Pancreas (tissue), 10 donors: ENCODE measurements at regions not wholly inside any gene's neighbourhood (a gene's known extent, or its start where the extent isn't known, plus 50 kb on each side); places are given as distances from the start of the nearest gene placed in this dataset.

Source experiments
- ATAC-seq, 4 donors: fragments of 200-7000 bp; cut with Tn5 transposase; one replicate each; pipeline versions ENCODE4 v1.8.0 to v1.9.1; 2020; ENCODE audit warnings: mild to moderate bottlenecking in 4 of 4, moderate library complexity in 4 of 4
- DNase-seq, 6 donors: peaks; one replicate each; pipeline ENCODE4 v3.0.0-alpha.2; 2020
- FAIRE-seq: peaks from 2 replicates; lab custom pipeline; 2012; peaks lifted over from hg19 to GRCh38; lab: Jason Lieb, UNC
- H3K27ac ChIP-seq, 4 donors: fragments of 200-600 bp; sonication (generic); 1 replicate in 3 of 4; 2 replicates in 1 of 4; pipeline versions ENCODE4 v1.5.0 to v1.8.0; 2020
- H3K27me3 ChIP-seq, 4 donors: fragments of 200-600 bp; one replicate each; pipeline ENCODE4 v1.8.0; 2021
- H3K36me3 ChIP-seq, 3 donors: fragments of 200-600 bp; sonication (generic) in 1 of 3; one replicate each; pipeline versions ENCODE4 v1.5.0 to v1.8.0; 2020 to 2021
- H3K4me1 ChIP-seq, 3 donors: fragments of 200-600 bp; one replicate each; pipeline ENCODE4 v1.8.0; 2021
- H3K4me3 ChIP-seq, 4 donors: fragments of 200-600 bp; sonication (generic) in 2 of 4; one replicate each; pipeline versions ENCODE4 v1.5.0 to v1.8.0; 2020 to 2021
- H3K9me3 ChIP-seq, 4 donors: fragments of 200-600 bp; one replicate each; pipeline ENCODE4 v1.8.0; 2021
- WGBS, 2 donors: extraction: QIAGEN DNeasy Blood & Tissue Kit; methylation state at CpG; one replicate each; pipeline ENCODE4 v1.1.7; 2013; 5-methylcytosine and 5-hydroxymethylcytosine counted together
- intact Hi-C, 3 donors: fragments of 100-400 bp; cut with DNase I; formaldehyde crosslinking; loops; one replicate each; pipeline versions ENCODE4 v1.11.1 to v1.14.2; 2022
- TF ChIP-seq, protein P1 (sequence below), 4 donors: fragments of 200-600 bp; sonication (generic) in 3 of 4; IDR thresholded peaks; one replicate each; pipeline versions ENCODE4 v1.5.0 to v1.8.0; 2021; ENCODE audit warnings: antibody characterized with exemption in 4 of 4
- donor health status: healthy with polysubstance abuse.
- donor health status: DM: no; HTN: no; CAD: no; lungs with moderate emphysema.
- donor health status: DM: no; HTN: no; CAD: no.
- donor health status: control.
- donor health status: control.
- donor health status: Bipolar disorder and iron deficiency.
- donor health status: DM: yes; HTN: yes; CAD: no.
- donor health status: DM: no; HTN: no; CAD: no.
- donor health status: DM: no; HTN: no; CAD: no.
- donor health status: DM: yes; HTN: yes; CAD: no.

GRCh38 chr12:114821570-114821969, 137.6 kb upstream of the TBX3 start:
- no peaks in the 10 kb centered on the region for H3K36me3 ChIP-seq
- 37 to 52% methylated on average over 3 of the region's 3 CpGs for WGBS, 2 donors

GRCh38 chr12:114820796-114821195, 136.8 kb upstream of the TBX3 start:
- Histone ChIP-seq H3K27me3 (no peaks in the 10 kb centered on the region), H3K4me3 (no peak overlapping the region), H3K4me1 (no peaks in the 10 kb centered on the region), H3K9me3 (no peaks in the 10 kb centered on the region), H3K36me3 (no peaks in the 10 kb centered on the region), H3K27ac (no peak overlapping the region)
- ATAC-seq, result no peak
- no peak for DNase-seq
- no peak for FAIRE-seq
- 46 to 57% methylated on average over 5 of the region's 5 CpGs for WGBS, 2 donors
- TF ChIP-seq, protein P1, sequence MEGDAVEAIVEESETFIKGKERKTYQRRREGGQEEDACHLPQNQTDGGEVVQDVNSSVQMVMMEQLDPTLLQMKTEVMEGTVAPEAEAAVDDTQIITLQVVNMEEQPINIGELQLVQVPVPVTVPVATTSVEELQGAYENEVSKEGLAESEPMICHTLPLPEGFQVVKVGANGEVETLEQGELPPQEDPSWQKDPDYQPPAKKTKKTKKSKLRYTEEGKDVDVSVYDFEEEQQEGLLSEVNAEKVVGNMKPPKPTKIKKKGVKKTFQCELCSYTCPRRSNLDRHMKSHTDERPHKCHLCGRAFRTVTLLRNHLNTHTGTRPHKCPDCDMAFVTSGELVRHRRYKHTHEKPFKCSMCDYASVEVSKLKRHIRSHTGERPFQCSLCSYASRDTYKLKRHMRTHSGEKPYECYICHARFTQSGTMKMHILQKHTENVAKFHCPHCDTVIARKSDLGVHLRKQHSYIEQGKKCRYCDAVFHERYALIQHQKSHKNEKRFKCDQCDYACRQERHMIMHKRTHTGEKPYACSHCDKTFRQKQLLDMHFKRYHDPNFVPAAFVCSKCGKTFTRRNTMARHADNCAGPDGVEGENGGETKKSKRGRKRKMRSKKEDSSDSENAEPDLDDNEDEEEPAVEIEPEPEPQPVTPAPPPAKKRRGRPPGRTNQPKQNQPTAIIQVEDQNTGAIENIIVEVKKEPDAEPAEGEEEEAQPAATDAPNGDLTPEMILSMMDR (IDR thresholded peaks at IDR 0.05), result no peak
- intact Hi-C loops, result no loop called here

More at GRCh38 chr12:114821570-114821969, 137.6 kb upstream of the TBX3 start:
- TF ChIP-seq, protein P1 (IDR thresholded peaks at IDR 0.05), result no peak
- Histone ChIP-seq H3K27ac (no peak overlapping the region), H3K27me3 (no peaks in the 10 kb centered on the region), H3K4me3 (no peak overlapping the region), H3K4me1 (no peaks in the 10 kb centered on the region), H3K9me3 (no peaks in the 10 kb centered on the region)
- ATAC-seq (no peak), DNase-seq (no peak), FAIRE-seq (no peak)
- intact Hi-C loops, result no loop called here

DNA sequence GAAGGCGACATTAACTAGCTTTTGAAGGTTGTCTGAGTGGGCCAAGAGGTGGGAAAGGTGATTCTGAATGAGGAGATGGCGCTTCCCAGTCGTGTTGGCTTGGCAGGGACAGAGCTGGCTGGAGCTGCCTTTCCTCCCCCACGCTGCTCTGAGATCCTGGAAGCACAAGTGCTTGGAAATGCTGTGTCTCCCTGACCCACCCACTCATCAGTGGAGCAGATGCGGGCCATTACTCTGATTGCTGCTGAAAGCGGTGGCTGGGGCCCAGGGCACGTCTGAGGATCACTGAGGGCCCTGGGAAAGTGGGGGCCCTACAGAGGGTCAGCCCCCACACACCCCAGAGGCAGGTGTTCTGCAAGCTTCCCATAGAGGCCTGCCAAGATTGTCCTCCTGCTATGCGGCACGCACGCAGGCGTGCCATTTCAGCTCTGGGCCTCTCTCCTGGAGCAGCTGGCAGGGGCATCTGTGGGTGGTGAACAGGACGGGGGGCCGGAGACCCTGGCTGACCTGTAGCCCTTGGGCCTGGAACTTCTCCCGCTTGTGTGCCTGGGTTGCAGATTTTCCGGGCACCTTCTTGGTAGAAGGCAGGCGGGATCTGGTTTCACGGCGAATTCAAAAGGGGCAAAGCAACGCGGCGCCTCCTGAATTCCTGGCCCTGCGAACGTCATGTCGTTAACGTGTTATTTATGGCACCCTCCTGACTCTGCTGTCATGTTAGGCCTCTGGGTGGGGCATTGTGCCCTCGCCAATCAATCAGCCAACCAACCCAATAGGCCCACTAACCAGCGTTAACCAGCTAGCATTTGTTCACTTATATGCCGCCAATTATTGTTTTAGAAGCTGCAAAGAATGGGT, 133.8 kb upstream of the TBX3 start:
- no peak for ATAC-seq
- no peak for DNase-seq
- intact Hi-C loops, result no loop called here
- no peaks in the 10 kb centered on the region for H3K36me3 ChIP-seq
- H3K27me3 ChIP-seq, result peaks cover 0 to 8% (median 0%) of the 10 kb centered on the region in 4 donors
- TF ChIP-seq, protein P1 (IDR thresholded peaks at IDR 0.05), result no peak
- no peaks in the 10 kb centered on the region for H3K9me3 ChIP-seq
- H3K4me1 ChIP-seq, result no peaks in the 10 kb centered on the region
- H3K4me3 ChIP-seq, result no peak overlapping the region
- 74 to 77% methylated on average over 28 of the region's 28 CpGs for WGBS, 2 donors
- no peak overlapping the region for H3K27ac ChIP-seq
- FAIRE-seq, result no peak

DNA sequence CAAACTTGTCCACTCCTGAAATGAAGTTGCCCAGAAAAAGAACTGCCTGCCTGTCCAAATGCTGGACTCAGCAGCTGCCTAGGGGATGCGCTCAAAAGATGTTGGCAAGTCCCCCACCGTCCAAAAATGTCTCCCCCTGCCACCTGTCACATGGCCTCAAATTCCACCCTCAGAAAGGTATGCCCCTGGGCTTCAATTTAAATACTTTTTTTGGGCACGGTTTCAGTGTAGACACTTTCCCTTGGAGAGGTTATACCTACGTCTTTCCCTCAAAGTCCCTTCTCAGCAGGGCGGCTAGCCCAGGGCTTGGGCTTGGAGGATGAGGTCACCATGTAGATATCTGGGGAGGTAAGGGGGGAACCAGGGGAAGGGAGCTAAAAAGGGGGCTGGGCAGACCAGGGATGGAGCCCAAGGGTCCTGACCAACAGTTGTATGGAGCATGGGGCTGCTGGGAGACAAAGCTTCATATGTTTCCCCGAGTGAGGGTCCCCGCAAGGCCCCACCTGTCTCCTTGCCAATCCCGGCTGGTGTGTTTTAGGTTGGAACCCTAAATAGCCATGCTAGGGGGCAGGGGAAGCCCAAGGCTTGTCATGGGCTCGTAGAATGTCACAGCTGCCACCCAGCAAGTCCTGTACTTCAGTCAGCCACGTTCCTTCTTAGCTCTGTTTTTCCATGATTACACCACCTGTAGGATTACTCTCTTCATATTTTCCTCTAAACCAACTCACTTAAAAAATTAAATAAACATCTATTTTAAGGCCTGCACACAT, 131.2 kb upstream of the TBX3 start:
- no peak overlapping the region for H3K27ac ChIP-seq
- FAIRE-seq, result no peak
- intact Hi-C loops, result no loop called here
- H3K36me3 ChIP-seq, result no peaks in the 10 kb centered on the region
- DNase-seq, result no peak
- WGBS, 2 donors, result 68 to 69% methylated on average over 10 of the region's 10 CpGs
- peaks cover 0 to 8% (median 0%) of the 10 kb centered on the region in 4 donors for H3K27me3 ChIP-seq
- ATAC-seq, result no peak
- TF ChIP-seq, protein P1 (IDR thresholded peaks at IDR 0.05), result no peak
- H3K4me3 ChIP-seq, result no peak overlapping the region
- H3K9me3 ChIP-seq, result no peaks in the 10 kb centered on the region
- no peaks in the 10 kb centered on the region for H3K4me1 ChIP-seq
